Gastrocnemius medialis (tissue), 4 donors: ENCODE measurements at regions not wholly inside any gene's neighbourhood (a gene's known extent, or its start where the extent isn't known, plus 50 kb on each side); places are given as distances from the start of the nearest gene placed in this dataset.

Experiments used
- POLR2A ChIP-seq, 2 donors: fragments of 450-650 bp; IDR thresholded peaks; one replicate each; pipeline ENCODE4 v1.6.1; 2017; ENCODE audit warnings: antibody characterized with exemption in 2 of 2, mild to moderate bottlenecking in 2 of 2, moderate library complexity in 2 of 2
- TF ChIP-seq, protein P1 (sequence below), 5 experiments: fragments of 450-650 bp in 3 of 5; fragments of 200-600 bp in 2 of 5; sonication (generic) in 2 of 5; IDR thresholded peaks in 4 of 5; conservative IDR thresholded peaks in 1 of 5; 1 replicate in 4 of 5; 2 replicates in 1 of 5; pipeline ENCODE4 v1.5.1; 2016 to 2019; ENCODE audit warnings: antibody characterized with exemption in 5 of 5, mild to moderate bottlenecking in 3 of 5, moderate library complexity in 3 of 5

DNA sequence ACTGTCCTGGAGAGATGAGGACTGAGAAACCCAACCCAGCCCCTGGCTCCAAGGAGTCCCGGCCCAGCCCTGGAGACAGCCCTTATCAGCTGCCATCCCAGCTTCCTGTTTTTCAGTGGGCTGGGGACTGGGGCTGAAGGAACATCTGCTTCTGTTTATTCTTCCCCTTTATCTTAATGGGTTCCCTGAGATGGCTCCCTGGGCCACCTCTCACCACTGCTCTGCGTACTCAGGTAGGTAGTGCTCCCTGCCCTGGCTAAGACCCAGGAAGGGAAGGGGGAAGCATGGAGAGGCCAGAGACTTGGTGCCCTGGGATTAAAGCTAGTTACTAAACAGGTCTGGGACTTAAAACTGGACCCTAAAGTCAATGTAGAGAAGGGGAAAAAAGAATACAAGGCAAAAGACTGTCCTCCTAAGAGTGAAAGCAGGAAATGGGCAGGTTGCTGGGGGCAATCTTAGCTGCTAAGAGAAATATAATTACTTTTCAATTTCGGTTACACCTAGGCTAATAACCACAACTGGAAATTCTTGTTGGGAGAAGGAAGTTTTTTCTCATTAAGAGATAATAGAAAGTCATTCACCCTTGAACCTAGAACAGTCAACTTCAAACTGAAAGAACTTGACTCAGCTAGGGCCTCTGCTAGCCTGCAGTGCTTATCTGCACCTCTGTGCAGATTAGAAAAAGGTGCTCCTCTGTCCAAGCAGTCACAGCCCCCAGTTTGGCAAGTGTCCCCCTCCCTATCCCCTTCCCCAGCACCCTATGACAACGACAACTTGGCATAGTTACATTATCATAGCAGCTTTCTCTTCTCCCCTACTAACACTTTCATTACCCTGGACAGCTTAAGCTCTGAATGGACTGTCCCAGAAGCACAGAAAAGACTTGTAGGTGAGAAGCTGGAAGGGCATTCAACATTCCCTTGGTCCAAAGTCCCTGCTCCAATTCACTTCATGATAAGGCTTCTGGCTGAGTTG is 65.6 kb upstream of the KDM7A start:
- TF ChIP-seq POLR2A (IDR thresholded peaks at IDR 0.05) = no peak
- TF ChIP-seq, protein P1, sequence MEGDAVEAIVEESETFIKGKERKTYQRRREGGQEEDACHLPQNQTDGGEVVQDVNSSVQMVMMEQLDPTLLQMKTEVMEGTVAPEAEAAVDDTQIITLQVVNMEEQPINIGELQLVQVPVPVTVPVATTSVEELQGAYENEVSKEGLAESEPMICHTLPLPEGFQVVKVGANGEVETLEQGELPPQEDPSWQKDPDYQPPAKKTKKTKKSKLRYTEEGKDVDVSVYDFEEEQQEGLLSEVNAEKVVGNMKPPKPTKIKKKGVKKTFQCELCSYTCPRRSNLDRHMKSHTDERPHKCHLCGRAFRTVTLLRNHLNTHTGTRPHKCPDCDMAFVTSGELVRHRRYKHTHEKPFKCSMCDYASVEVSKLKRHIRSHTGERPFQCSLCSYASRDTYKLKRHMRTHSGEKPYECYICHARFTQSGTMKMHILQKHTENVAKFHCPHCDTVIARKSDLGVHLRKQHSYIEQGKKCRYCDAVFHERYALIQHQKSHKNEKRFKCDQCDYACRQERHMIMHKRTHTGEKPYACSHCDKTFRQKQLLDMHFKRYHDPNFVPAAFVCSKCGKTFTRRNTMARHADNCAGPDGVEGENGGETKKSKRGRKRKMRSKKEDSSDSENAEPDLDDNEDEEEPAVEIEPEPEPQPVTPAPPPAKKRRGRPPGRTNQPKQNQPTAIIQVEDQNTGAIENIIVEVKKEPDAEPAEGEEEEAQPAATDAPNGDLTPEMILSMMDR (IDR thresholded peaks at IDR 0.05 in 4 of 5, conservative IDR thresholded peaks at IDR 0.05 in 1 of 5) = no peak
